Activated CD4-positive, alpha-beta T cell treated with anti-CD3 and anti-CD28 coated beads, Interleukin-2, Interleukin-4, amounts not matched to agents 100 ng/mL and 50 ng/mL, durations not matched to agents 16 hours and 8 hours (primary cell): ENCODE measurements at regions not wholly inside any gene's neighbourhood (a gene's known extent, or its start where the extent isn't known, plus 50 kb on each side); places are given as distances from the start of the nearest gene placed in this dataset.
"Not testable (repeated sequence)": the region's sequence is repeated elsewhere in the genome, so short reads cannot be mapped to it uniquely, and the experiment has no call there.

Experiments used
- DNase-seq: peaks from one replicate; pipeline ENCODE4 v3.0.0-alpha.2; 2020; ENCODE audit warnings: low spot score

DNA sequence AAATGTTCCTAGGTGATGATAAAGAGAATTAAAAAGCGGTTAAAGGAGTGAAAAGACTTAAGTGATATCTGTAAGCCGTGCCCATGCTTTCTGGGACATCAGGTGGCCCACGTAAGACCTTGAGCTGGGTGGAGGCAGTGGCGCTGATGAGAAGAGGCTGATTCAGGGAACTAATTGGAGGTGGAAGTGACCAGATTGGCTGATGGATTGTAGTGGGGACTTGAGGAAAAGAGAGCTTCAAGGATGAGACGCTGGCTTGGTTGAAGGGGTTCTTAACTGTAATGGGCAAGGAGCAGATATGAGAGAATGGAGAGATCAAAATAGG lies 69.1 kb upstream of the EP300 start:
- DNase-seq: no peak

DNA sequence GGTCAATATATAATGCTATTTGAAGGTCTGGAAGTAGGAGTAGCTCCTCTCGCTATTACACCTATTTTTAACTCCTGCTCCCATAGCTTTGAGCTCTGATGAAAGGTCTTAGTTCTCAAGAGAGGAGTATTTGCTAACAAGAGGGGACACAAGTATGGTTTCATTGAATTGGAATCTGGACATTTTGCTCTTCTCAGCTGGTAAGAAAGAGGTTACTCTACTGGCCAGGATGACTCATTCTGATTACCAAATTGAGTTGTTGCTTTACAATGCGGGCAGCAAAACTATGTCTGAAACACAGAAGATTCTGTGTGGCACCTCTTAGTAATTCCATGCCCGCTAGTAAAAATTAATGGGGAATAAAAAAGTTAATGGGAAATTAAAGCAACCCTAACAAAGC lies 63.6 kb upstream of the EP300 start:
- DNase-seq: peak; percentile 13

DNA sequence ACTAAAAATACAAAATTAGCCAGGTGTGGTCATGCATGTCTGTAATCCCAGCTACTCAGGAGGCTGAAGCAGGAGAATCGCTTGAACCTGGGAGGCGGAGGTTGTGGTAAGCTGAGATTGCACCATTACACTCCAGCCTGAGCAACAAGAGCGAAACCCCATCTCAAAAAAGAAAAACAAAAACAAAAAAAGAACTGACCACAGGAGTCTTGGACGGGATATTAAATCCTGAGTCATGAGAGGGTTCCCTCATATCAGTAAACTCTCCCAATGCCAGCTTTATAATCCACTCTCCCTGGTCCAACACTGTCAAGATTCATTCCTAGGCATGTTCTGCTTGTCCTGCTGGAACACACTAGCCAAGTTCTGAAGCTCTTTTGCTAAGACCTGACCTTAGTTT lies 61.5 kb upstream of the EP300 start:
- no peak for DNase-seq

GRCh38 chr22:41034706-41035105 lies 57.7 kb upstream of the EP300 start:
- no peak for DNase-seq

DNA sequence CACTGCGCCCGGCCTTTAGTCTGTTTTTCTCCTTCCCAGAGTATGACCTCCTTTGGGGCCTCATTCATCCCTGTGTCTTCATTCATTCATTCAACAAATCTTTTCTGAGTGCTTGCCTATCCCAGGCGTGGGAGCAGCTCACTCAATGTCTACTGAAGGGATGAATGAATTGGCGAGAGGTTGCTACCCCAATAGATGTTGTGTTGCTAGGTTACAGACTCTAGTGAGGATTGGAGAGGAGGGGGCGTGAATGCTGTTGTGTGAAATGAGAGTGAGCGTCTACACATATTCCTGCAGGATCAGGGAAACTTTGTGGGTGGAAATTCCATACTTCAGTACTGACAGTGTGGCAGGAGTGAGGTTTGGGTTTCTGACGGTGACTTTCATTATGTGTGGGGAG lies 55.5 kb upstream of the EP300 start:
- DNase-seq: no peak

DNA sequence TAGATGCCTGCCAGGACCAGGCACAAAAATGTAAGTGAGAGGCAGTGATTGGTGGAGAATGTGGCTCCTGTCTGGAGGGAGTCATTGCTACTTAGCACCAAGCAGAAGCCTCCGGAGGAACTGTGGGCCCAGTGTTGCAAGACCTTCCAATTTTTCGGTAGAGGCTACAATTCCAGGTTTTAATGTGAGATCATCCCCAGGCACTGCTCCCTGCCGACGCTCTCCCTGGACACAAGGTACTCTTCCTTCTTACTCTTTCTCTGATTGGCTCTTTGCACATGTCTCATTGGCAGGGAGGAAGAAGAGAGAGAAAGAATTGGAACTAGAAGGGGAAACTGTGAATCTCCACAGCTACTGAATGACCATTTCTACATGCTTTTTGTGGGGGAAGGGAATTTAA lies 53.7 kb upstream of the EP300 start:
- no peak for DNase-seq

GRCh38 chr22:41039641-41040040 lies 52.8 kb upstream of the EP300 start:
- not testable (repeated sequence) for DNase-seq

DNA sequence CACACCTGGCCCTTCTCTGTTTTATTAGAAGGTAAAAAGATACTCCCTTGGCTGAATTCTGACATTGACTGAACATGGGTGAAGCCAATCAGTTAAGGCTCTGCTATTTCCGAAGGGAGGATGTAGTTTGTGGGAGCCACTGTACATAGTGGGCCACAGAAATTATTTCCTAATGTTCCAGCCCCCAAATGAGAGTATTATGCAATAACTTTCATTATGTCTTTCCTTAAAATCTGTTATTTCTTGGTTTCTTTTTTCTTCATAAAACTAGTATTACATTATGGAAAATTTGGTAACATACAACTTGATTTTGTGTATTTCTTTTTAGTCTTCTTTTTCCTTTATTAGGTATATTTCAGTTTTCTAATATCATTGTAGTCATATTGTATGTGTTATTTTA lies 51.9 kb upstream of the EP300 start:
- DNase-seq: no peak

GRCh38 chr22:41041532-41041931 lies 50.9 kb upstream of the EP300 start:
- no peak for DNase-seq
